B cell (primary cell): ENCODE measurements at regions not wholly inside any gene's neighbourhood (a gene's known extent, or its start where the extent isn't known, plus 50 kb on each side); places are given as distances from the start of the nearest gene placed in this dataset.

Experiments used
- ATAC-seq: fragments of 200-7000 bp; cut with Tn5 transposase; one replicate; pipeline ENCODE4 v1.10.0; 2021; ENCODE audit warnings: low read depth, mild to moderate bottlenecking, moderate number of reproducible peaks, moderate library complexity
- CTCF ChIA-PET: fragments of 350-600 bp; sonication (Branson Sonifier 250); formaldehyde crosslinking; loops from one replicate; lab custom pipeline; 2021; ENCODE audit warnings: antibody characterized with exemption, inconsistent platforms; lab: Charles Lee
- POLR2A ChIA-PET: fragments of 350-600 bp; sonication (Branson Sonifier 250); formaldehyde crosslinking; loops from one replicate; lab custom pipeline; 2021; ENCODE audit warnings: antibody characterized with exemption; lab: Charles Lee
- DNase-seq: peaks from one replicate; pipeline ENCODE4 v3.0.0; 2013
- H2AFZ ChIP-seq: 2 replicates; pipeline ENCODE4 v1.6.1; 2012; ENCODE audit warnings: mild to moderate bottlenecking, low read depth, low read length; ENCODE audit not compliant: insufficient read depth, poor library complexity, severe bottlenecking
- H3K27ac ChIP-seq, 2 donors: 1 replicate in 1 of 2; 2 replicates in 1 of 2; pipeline ENCODE4 v1.5.1; 2012 to 2013; ENCODE audit warnings: low read length in 2 of 2, mild to moderate bottlenecking in 2 of 2, moderate library complexity in 1 of 2
- H3K27me3 ChIP-seq, 4 experiments: fragments of 200-600 bp in 1 of 4; sonication (generic) in 1 of 4; replicated peaks in 1 of 4; 1 replicate in 2 of 4; 2 replicates in 2 of 4; pipeline versions ENCODE4 v1.6.1 to v1.7.0; 2013 to 2016; ENCODE audit warnings: low read length in 3 of 4, mild to moderate bottlenecking in 2 of 4, mixed read lengths in 1 of 4, moderate library complexity in 1 of 4; ENCODE audit not compliant: insufficient read depth in 4 of 4, control insufficient read depth in 3 of 4; ENCODE audit errors: control extremely low read depth in 1 of 4
- H3K36me3 ChIP-seq, 2 experiments: replicated peaks in 1 of 2; 1 replicate in 1 of 2; 2 replicates in 1 of 2; pipeline versions ENCODE4 v1.6.1 to v1.7.1; 2013; ENCODE audit warnings: low read length in 1 of 2; ENCODE audit not compliant: insufficient read depth in 2 of 2, control insufficient read depth in 1 of 2; ENCODE audit errors: control extremely low read depth in 1 of 2, extremely low read depth in 1 of 2
- H3K4me1 ChIP-seq, 2 donors: fragments of 200-600 bp in 1 of 2; sonication (generic) in 1 of 2; 1 replicate in 1 of 2; 2 replicates in 1 of 2; pipeline versions ENCODE4 v1.5.1 to v1.6.1; 2013 to 2017; ENCODE audit warnings: low read length in 2 of 2; ENCODE audit not compliant: control insufficient read depth in 2 of 2, insufficient read depth in 2 of 2
- H3K4me2 ChIP-seq: replicated peaks from 2 replicates; pipeline ENCODE3; 2012; ENCODE audit warnings: mild to moderate bottlenecking, low read depth, low read length; ENCODE audit not compliant: poor library complexity, severe bottlenecking
- H3K4me3 ChIP-seq, 5 experiments: fragments of 200-600 bp in 1 of 5; sonication (generic) in 1 of 5; 1 replicate in 3 of 5; 2 replicates in 2 of 5; pipeline versions ENCODE4 v1.5.1 to v1.7.0; 2011 to 2016; ENCODE audit warnings: low read length in 4 of 5, mild to moderate bottlenecking in 4 of 5, low read depth in 2 of 5, control low read depth in 1 of 5, moderate library complexity in 1 of 5; ENCODE audit not compliant: insufficient read depth in 1 of 5; ENCODE audit errors: control extremely low read depth in 1 of 5, extremely low read depth in 1 of 5
- H3K79me2 ChIP-seq: fragments of 200-600 bp; sonication (generic); one replicate; pipeline ENCODE4 v1.6.0; 2016; ENCODE audit warnings: low read length; ENCODE audit not compliant: control insufficient read depth, insufficient read depth
- H3K9ac ChIP-seq: fragments of 200-600 bp; sonication (generic); 2 replicates; pipeline ENCODE4 v1.6.1; 2017; ENCODE audit warnings: mild to moderate bottlenecking, low read length, moderate library complexity
- H3K9me3 ChIP-seq, 3 donors: one replicate each; pipeline versions ENCODE4 v1.6.1 to v1.7.1; 2013; ENCODE audit warnings: low read length in 2 of 3; ENCODE audit not compliant: control insufficient read depth in 2 of 3, insufficient read depth in 1 of 3; ENCODE audit errors: control extremely low read depth in 1 of 3
- H4K20me1 ChIP-seq: 2 replicates; pipeline ENCODE4 v1.6.0; 2012; ENCODE audit warnings: mild to moderate bottlenecking, low read length; ENCODE audit not compliant: insufficient read depth, control insufficient read depth, poor library complexity, severe bottlenecking
- H3K27ac Mint-ChIP-seq: one replicate; pipeline ENCODE4 v1.8.0; 2021; ENCODE audit warnings: mixed read lengths
- H3K27me3 Mint-ChIP-seq: one replicate; pipeline ENCODE4 v1.8.0; 2021; ENCODE audit warnings: mixed read lengths
- H3K4me1 Mint-ChIP-seq: one replicate; pipeline ENCODE4 v1.8.0; 2021; ENCODE audit warnings: mixed read lengths
- H3K4me3 Mint-ChIP-seq: one replicate; pipeline ENCODE4 v1.8.0; 2021; ENCODE audit warnings: mixed read lengths
- H3K9me3 Mint-ChIP-seq: one replicate; pipeline ENCODE4 v1.8.0; 2022; ENCODE audit warnings: mixed read lengths; ENCODE audit not compliant: insufficient read depth
- EZH2 ChIP-seq: IDR thresholded peaks from 2 replicates; pipeline ENCODE4 v1.6.1; 2012; ENCODE audit warnings: borderline replicate concordance, low read depth, mild to moderate bottlenecking, moderate library complexity, low read length; ENCODE audit not compliant: insufficient read depth, poor library complexity, severe bottlenecking
- WGBS: methylation state at CpG from one replicate; pipeline ENCODE4 v1.1.5; 2013; ENCODE audit warnings: missing lambda C conversion rate; ENCODE audit not compliant: insufficient coverage; 5-methylcytosine and 5-hydroxymethylcytosine counted together
- intact Hi-C: fragments of 100-400 bp; cut with micrococcal nuclease; formaldehyde crosslinking; loops from one replicate; pipeline ENCODE4 v1.10.0; 2022
- TF ChIP-seq, protein P1 (sequence below): fragments of 200-600 bp; IDR thresholded peaks from one replicate; pipeline ENCODE4 v1.8.0; 2022; ENCODE audit warnings: antibody characterized with exemption, mild to moderate bottlenecking

DNA sequence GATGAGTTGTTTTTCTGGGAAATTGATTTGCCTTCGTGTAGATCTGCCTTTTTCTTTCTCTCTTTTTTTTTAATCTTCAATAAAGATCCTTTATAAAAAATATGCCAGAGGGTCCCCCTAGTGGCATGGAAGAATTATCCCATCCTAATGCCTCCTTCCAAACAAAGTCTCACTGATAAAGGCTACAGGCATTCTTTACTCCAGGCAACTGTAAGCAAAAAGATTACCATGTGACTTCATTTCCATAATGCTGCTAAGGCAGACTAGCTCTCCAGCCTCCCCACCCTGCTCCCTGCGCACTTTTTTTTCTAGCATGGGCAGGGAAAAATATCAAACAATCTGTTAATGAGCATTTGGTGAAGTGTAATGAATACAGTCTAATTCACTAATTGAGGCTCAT lies 220.2 kb upstream of the CDH8 start:
- Histone ChIP-seq H3K4me3 (no peak overlapping the region), H3K27ac (no peak overlapping the region), H3K79me2 (no peaks in the 10 kb centered on the region), H3K9me3 (no peaks in the 10 kb centered on the region), H3K27me3 (no peaks in the 10 kb centered on the region), H3K4me2 (no peak overlapping the region), H2AFZ (no peak overlapping the region), H3K4me1 (no peaks in the 10 kb centered on the region), H3K9ac (no peak overlapping the region), H3K36me3 (no peaks in the 10 kb centered on the region), H4K20me1 (no peaks in the 10 kb centered on the region)
- Mint-ChIP-seq H3K27ac (no peak overlapping the region), H3K4me3 (no peak overlapping the region), H3K4me1 (no peaks in the 10 kb centered on the region), H3K9me3 (no peaks in the 10 kb centered on the region), H3K27me3 (no peaks in the 10 kb centered on the region)
- CTCF ChIA-PET, result no interaction called here
- no CpG with 5 or more reads among the region's 2 CpGs for WGBS
- ATAC-seq (no peak), DNase-seq (no peak)
- POLR2A ChIA-PET, result no interaction called here
- TF ChIP-seq EZH2, result no peak
- TF ChIP-seq, protein P1, sequence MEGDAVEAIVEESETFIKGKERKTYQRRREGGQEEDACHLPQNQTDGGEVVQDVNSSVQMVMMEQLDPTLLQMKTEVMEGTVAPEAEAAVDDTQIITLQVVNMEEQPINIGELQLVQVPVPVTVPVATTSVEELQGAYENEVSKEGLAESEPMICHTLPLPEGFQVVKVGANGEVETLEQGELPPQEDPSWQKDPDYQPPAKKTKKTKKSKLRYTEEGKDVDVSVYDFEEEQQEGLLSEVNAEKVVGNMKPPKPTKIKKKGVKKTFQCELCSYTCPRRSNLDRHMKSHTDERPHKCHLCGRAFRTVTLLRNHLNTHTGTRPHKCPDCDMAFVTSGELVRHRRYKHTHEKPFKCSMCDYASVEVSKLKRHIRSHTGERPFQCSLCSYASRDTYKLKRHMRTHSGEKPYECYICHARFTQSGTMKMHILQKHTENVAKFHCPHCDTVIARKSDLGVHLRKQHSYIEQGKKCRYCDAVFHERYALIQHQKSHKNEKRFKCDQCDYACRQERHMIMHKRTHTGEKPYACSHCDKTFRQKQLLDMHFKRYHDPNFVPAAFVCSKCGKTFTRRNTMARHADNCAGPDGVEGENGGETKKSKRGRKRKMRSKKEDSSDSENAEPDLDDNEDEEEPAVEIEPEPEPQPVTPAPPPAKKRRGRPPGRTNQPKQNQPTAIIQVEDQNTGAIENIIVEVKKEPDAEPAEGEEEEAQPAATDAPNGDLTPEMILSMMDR, result no peak
- intact Hi-C loops, result no loop called here

DNA sequence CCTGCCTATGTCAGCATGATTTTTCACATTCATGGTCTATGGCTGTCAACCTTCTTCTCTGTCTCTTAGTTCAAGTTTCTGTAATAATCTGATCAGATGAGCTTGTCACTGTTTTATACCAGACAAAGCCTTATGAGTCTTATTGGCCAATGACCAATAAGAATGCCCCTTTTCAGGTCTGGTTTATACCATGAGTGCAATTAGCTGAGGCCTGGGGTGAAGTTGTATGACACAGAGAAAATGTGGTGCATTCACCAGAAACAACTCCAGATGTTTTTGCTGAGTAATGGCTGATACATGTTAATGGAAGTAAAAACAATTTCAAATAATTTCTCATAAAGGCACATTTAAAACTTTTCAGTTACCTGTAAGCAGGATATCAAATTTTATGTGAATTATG lies 218.6 kb upstream of the CDH8 start:
- DNase-seq (no peak), ATAC-seq (no peak)
- Histone ChIP-seq H3K4me1 (no peaks in the 10 kb centered on the region), H3K27ac (no peak overlapping the region), H3K4me2 (no peak overlapping the region), H3K36me3 (no peaks in the 10 kb centered on the region), H3K27me3 (no peaks in the 10 kb centered on the region), H2AFZ (no peak overlapping the region), H4K20me1 (no peaks in the 10 kb centered on the region), H3K9ac (no peak overlapping the region), H3K79me2 (no peaks in the 10 kb centered on the region), H3K9me3 (peaks cover 0 to 3% (median 0%) of the 10 kb centered on the region in 3 donors), H3K4me3 (no peak overlapping the region)
- Mint-ChIP-seq H3K4me1 (no peaks in the 10 kb centered on the region), H3K9me3 (no peaks in the 10 kb centered on the region), H3K27ac (no peak overlapping the region), H3K27me3 (no peaks in the 10 kb centered on the region), H3K4me3 (no peak overlapping the region)
- POLR2A ChIA-PET, result no interaction called here
- CTCF ChIA-PET, result no interaction called here
- intact Hi-C loops, result no loop called here
- TF ChIP-seq, protein P1, result no peak
- TF ChIP-seq EZH2, result no peak
